ENCODE measurements at regions not wholly inside any gene's neighbourhood (a gene's known extent, or its start where the extent isn't known, plus 50 kb on each side); places are given as distances from the start of the nearest gene placed in this dataset.
"Not testable (repeated sequence)": the region's sequence is repeated elsewhere in the genome, so short reads cannot be mapped to it uniquely, and the experiment has no call there.

- not testable (repeated sequence) for DNase-seq
These were observed 52.6 kb upstream of the KIF26B start for GRCh38 chr1:245102149-245102548.

- no peak for DNase-seq
These were observed 55.4 kb upstream of the KIF26B start for GRCh38 chr1:245099401-245099800.

GRCh38 chr1:245098924-245099323 lies 55.9 kb upstream of the KIF26B start:
- no peak for DNase-seq

- DNase-seq, result no peak
These were observed 58.3 kb upstream of the KIF26B start for GRCh38 chr1:245096311-245097066.

GRCh38 chr1:245095903-245096302 lies 58.9 kb upstream of the KIF26B start:
- DNase-seq, result no peak

- no peak for DNase-seq
These were observed 59.8 kb upstream of the KIF26B start for GRCh38 chr1:245094954-245095353.

- peak; percentile 30 for DNase-seq
These were observed 60.7 kb upstream of the KIF26B start for GRCh38 chr1:245094092-245094491.

GRCh38 chr1:245092638-245092976 lies 62.2 kb upstream of the KIF26B start:
- DNase-seq, result no peak

GRCh38 chr1:245091818-245092637 lies 62.8 kb upstream of the KIF26B start:
- peak; percentile 43 for DNase-seq

GRCh38 chr1:245091171-245091621 lies 63.6 kb upstream of the KIF26B start:
- peak; percentile 25 for DNase-seq

- no peak for DNase-seq
These were observed 64.2 kb upstream of the KIF26B start for GRCh38 chr1:245090491-245091090.

GRCh38 chr1:245087723-245088122 lies 67.1 kb upstream of the KIF26B start:
- DNase-seq, result no peak

GRCh38 chr1:245086389-245086969 lies 68.3 kb upstream of the KIF26B start:
- DNase-seq, result no peak

- DNase-seq, result no peak
These were observed 69.2 kb upstream of the KIF26B start for GRCh38 chr1:245085508-245086095.

GRCh38 chr1:245084551-245084950 lies 70.2 kb upstream of the KIF26B start:
- DNase-seq, result no peak

GRCh38 chr1:245079021-245079609 lies 75.7 kb upstream of the KIF26B start:
- DNase-seq, result peak; percentile 51

GRCh38 chr1:245074898-245075297 lies 79.9 kb upstream of the KIF26B start:
- no peak for DNase-seq

GRCh38 chr1:245074232-245074747 lies 80.5 kb upstream of the KIF26B start:
- DNase-seq, result peak; percentile 99

GRCh38 chr1:245070836-245071615 lies 83.8 kb upstream of the KIF26B start:
- DNase-seq, result peak; percentile 47

- no peak for DNase-seq
These were observed 87.5 kb upstream of the KIF26B start for GRCh38 chr1:245067257-245067656.

- no peak for DNase-seq
These were observed 92.0 kb upstream of the KIF26B start for GRCh38 chr1:245062741-245063305.

All from NCI-H82 (cell line).